ENCODE measurements at regions not wholly inside any gene's neighbourhood (a gene's known extent, or its start where the extent isn't known, plus 50 kb on each side); places are given as distances from the start of the nearest gene placed in this dataset.

DNA sequence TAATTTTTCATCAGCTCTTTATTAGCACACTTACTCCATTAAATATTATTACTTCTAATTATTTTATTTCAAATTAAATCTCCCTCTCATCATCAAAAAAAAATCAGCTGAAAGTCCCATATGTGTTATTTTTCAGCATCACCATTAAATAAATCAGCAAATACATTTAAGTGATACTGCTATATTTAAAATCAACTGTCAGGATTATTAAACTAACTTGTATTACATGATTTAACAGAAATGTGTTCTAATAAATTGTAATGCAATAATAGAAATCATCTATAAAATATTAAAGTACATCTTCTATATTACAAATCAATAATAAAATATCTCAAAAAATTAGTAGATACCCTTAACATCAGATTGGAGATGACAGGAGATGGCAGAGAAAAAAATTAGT, 538.6 kb upstream of the MIR17HG start:
- no peak for TF ChIP-seq CTCF (conservative IDR thresholded peaks at IDR 0.05)
- TF ChIP-seq EZH2 (IDR thresholded peaks at IDR 0.05; ENCODE audit: low read depth) = no peak
